ENCODE measurements at regions not wholly inside any gene's neighbourhood (a gene's known extent, or its start where the extent isn't known, plus 50 kb on each side); places are given as distances from the start of the nearest gene placed in this dataset.

DNA sequence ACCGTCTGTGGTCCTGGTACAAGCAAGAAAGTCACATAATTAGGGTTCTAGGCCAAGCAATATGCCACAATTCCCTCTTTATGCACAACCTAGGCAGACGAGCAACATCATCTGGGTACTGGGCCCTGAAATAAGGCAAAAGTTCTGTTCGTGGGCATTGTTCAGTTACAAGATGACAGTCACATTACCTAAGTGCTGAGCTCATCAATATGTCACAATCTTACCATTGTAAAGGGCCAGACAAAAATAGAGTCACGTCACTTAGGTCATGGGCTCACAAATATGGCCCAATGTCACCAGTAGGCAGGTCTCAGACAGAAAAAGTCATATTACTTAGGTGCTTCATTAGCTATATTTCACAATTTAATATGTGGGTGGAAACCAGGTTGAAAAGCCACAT, 1025.3 kb upstream of the AMELY start:
- TF ChIP-seq CTCF (IDR thresholded peaks at IDR 0.05) (no peak), POLR2AphosphoS5 (IDR thresholded peaks at IDR 0.05) (no peak), POLR2A (IDR thresholded peaks at IDR 0.05) (no peak), EP300 (IDR thresholded peaks at IDR 0.05) (no peak)

Measured in gastroesophageal sphincter (tissue), 3 donors.